Stimulated activated CD8-positive, alpha-beta memory T cell treated with anti-CD3 and anti-CD28 coated beads, Interleukin-4, amount 100 ng/mL, for 1 hour (primary cell): ENCODE measurements at regions not wholly inside any gene's neighbourhood (a gene's known extent, or its start where the extent isn't known, plus 50 kb on each side); places are given as distances from the start of the nearest gene placed in this dataset.
"Not testable (repeated sequence)": the region's sequence is repeated elsewhere in the genome, so short reads cannot be mapped to it uniquely, and the experiment has no call there.

Experiments
- DNase-seq, 2 donors: peaks; one replicate each; pipeline ENCODE4 v3.0.0-alpha.2; 2020; ENCODE audit warnings: low read depth in 2 of 2, low spot score in 1 of 2

GRCh38 chr16:79909571-79909970, 309.0 kb upstream of the MAF start:
- no peak for DNase-seq

DNA sequence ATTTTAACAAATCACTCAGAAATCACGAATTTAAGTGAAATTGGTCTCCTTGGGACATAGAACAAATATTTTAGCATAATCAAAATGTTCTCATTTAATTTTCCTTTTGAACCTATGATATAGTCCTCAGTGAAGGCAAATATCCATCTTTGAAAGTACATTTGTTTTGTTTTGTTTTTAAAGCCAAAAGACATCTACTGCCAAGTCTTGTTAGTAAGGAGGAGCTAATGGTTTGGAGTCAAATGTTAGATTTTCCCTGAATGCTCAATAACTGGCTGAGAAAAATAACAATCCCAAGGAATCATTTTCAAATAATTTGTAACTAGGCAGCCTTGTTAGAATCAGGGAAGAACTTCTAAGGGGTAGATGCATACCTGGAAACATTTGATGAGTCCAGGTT, 302.9 kb upstream of the MAF start:
- no peak for DNase-seq

- DNase-seq: no peak
These were observed 301.8 kb upstream of the MAF start for GRCh38 chr16:79902351-79902750.

- no peak for DNase-seq
These were observed 301.0 kb upstream of the MAF start for GRCh38 chr16:79901522-79901921.

DNA sequence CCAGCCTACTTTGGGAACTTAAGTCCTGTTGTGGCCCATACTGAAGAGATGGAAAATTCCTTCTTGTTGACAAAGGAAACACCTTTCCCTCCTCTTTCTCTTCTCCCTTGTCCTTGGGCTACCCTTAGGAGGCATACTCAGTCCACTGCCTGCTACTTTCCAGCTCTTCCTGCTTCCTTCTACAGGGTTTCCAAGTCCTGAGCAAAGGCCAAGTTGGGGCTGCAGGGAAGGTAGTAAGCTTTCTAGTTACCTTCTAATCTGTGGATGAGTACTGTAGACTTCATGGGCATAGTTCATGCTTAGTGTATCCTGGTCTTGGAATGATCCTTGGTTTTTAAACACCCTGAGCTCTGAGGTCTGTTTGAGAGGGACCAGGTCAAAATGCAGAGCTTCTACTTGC, 299.2 kb upstream of the MAF start:
- no peak for DNase-seq

DNA sequence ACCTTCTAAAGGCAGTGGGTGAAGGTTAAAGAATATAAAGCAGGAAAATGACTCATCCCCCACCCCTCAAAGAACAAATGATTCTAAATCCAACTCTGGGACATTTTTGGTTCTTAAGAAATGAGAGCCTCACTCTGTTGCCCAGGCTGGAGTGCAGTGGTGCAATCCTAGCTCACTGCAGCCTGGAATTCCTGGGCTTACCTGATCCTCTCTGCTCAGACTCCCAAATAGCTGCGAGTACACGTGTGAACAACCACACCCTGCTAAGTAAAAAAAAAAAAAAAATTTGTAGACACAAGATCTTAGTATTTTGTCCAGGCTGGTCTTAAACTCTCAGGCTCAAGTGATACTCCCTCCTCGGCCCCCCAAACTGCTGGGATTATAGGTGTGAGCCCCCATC, 298.8 kb upstream of the MAF start:
- no peak for DNase-seq

DNA sequence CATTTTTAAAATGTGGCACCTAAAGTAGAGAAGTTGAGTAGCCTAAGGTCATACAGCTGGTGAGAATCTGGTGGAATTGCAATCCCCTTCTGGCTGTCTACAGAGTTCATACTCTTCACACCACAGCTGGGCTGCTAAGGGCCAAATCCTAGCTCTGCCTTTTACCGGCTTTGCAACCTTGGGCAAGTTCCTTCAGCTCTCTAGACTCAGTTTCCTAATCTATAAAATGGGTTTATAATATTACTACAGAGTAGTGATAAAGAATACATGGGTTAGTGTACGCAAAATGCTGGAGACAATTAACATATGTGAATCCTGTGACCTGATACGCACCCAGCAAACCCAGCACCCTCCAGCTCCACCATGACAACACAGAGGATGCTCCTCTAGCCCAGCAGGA, 298.2 kb upstream of the MAF start:
- no peak for DNase-seq

DNA sequence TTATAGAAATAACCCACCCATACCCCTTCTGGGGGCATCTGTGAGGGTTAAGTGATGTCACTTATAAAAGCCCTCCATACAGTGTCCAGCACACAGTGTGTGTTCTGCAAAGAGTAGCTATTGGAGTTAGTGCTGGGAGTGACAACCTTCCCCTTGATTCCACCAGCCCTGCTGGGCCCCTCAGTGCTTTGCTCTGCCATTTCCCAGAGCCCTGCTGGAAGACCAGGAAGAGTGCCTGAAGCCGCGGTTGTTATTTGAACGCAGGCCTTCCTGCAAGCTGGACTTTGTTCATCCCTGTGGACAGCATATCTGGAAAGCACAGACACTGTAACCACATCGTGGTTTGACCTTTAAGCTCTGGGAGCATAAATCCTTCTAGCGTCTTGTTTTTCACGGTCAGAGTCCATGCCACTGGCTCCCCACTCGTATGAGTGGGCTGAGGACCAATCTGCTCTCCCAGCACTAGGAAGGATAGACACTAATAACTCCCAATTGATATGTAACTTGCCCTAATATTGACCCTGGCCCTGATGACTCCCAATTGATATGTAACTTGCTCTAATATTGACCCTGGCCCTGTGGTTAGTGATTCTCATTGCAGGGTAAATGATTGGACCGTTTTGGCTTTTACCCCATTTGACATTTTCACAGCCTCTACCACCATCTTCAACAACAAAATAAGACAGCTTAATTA, 297.1 kb upstream of the MAF start:
- DNase-seq: no peak

DNA sequence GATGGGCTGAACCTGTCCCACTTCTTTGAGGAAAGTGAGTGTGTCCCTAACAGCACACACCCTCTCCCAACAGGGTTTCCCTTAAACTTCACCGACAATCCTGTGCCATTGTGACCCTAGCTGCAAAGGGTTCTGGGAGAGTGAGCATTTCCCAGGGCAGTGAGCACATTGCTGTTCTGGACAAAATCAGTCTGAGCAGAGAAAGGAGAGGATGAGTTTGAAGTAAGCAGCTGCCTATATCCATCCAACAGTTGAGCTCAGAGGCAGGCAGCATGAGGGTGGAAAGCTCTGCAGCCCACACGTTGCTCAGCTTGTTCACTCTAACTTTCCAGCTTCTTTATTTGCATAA, 296.5 kb upstream of the MAF start:
- no peak for DNase-seq

GRCh38 chr16:79895917-79896203, 295.3 kb upstream of the MAF start:
- no peak for DNase-seq

GRCh38 chr16:79895053-79895916, 294.7 kb upstream of the MAF start:
- DNase-seq: no peak

- DNase-seq: no peak
These were observed 292.9 kb upstream of the MAF start for GRCh38 chr16:79893445-79893844.

DNA sequence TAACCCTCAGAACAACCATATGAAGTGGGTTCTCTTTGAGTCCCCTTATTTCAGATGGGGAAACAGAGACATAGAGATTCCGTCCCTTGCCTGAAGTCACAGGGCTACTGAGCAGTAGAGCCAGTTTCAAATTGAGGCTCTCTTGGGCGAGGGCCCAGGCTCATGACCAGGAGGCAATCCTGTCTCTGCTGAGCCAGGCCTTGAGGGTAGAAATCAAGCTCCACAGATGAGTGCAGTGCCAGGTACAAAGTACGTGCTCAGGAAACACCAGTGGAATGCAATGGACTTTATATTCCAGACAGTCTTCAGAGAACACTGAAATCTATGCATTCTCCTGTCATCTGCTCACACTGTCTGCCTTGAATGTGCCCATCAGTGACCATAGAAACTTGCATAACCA, 291.7 kb upstream of the MAF start:
- DNase-seq: no peak

GRCh38 chr16:79891458-79891857, 290.9 kb upstream of the MAF start:
- no peak for DNase-seq

GRCh38 chr16:79887541-79888540, 287.3 kb upstream of the MAF start:
- no peak for DNase-seq

DNA sequence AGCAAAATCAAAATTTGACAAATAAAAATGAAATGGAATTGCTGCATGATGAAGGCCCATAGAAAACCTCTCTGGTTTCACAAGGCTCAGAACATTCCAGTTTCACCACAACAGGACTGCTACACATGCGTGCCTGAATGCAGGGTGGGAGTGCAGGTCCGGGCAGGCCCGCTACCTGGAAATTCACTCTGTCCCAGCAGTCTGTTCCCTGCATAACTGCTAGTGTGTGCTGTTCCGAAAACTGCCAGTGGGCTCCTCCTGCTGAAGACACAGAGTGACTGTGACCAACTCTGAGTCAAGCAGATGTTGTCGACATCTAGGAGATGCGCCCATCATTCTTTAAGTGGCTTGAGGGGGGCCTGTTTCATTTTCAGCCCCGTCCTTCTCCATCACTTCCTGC, 284.8 kb upstream of the MAF start:
- no peak for DNase-seq

GRCh38 chr16:79883494-79883893, 283.0 kb upstream of the MAF start:
- DNase-seq: no peak

DNA sequence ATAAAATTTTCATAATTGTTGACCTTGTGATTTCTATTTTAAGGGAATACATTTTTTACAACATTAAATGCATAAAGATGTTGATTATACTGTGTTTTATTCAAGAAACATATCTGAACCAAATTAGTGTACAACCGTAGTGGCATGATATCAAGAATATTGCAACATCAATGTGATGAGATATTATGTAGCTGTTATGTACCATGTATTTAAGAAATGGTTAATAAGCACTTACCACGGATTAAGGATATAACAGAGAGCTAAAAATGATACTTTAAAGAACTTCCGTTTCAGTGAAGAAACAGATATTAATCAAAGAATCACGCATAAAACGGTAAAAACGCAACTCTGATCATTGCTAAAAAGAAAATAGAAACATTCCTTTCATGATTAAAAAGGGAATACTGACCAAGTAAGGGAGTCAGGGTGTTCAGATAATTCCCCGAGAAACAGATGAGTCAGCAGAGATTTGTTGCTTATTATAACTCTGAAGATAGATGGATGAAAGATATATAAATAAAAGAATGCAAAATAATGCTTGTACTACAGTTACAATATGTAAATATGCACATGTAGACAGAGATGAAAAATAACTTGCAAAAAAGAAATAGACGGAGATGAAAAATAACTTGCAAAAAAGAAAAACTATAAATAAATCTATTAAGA, 281.9 kb upstream of the MAF start:
- DNase-seq: no peak

DNA sequence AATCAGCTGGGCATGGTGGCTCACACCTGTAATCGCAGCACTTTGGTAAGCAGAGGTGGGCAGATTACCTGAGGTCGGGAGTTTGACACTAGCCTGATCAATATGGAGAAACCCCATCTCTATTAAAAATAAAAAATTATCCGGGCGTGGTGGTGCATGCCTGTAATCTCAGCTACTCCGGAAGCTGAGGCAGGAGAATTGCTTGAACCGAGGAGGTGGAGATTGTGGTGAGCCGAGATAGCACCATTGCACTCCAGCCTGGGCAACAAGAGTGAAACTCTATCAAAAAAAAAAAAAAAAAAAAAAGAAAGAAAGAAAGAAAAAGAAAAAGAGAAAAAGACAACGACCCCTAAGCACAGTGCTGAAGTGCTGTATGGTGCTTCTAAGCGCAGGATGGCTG, 280.6 kb upstream of the MAF start:
- DNase-seq: not testable (repeated sequence)

DNA sequence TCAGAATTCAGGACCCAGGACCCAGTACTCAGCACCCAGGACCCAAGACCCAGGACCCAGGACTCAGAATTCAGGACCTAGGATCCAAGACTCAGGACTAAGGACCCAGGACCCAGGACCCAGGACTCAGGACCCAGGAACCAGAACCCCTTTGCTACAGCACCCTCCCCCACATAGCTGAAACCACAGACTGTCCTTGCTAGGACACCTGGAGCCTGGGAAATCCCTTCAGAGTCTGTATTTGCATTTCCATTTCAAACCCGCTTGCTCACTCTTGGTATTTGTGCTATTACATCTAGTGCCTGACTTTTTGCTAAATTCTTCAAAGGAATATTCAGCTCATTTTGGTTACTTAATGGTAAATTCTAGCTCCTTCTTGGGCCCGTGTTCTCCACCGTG, 275.8 kb upstream of the MAF start:
- DNase-seq: no peak

- no peak for DNase-seq
These were observed 273.9 kb upstream of the MAF start for GRCh38 chr16:79874391-79874790.
